ENCODE measurements at regions not wholly inside any gene's neighbourhood (a gene's known extent, or its start where the extent isn't known, plus 50 kb on each side); places are given as distances from the start of the nearest gene placed in this dataset.

GRCh38 chr13:99436686-99437416 is 64.4 kb upstream of the TM9SF2 start:
- intact Hi-C loops (cut with micrococcal nuclease) = loop anchor here (1.0 to 10.0 kb wide), 8 partner anchors 50 to 261 kb away; partner anchors contain the start of genes CLYBL, GPR183 and UBAC2

GRCh38 chr13:99439048-99439447 is 62.2 kb upstream of the TM9SF2 start:
- intact Hi-C loops (cut with micrococcal nuclease) = loop anchor here (5.0 to 10.0 kb wide), 2 partner anchors 134 to 237 kb away; partner anchors contain the start of genes GPR183 and UBAC2

- intact Hi-C loops (cut with micrococcal nuclease) = loop anchor here (5.0 to 10.0 kb wide), 5 partner anchors 87 to 1077 kb away; partner anchors contain the start of genes GPR183 and UBAC2
Observed at GRCh38 chr13:99439850-99440604, 61.2 kb upstream of the TM9SF2 start.

GRCh38 chr13:99442273-99442895 is 58.9 kb upstream of the TM9SF2 start:
- intact Hi-C loops (cut with micrococcal nuclease) = loop anchor here (1.0 to 5.0 kb wide), 5 partner anchors 63 to 1075 kb away; no protein-coding TSS in a partner anchor

GRCh38 chr13:99446242-99446641 is 55.0 kb upstream of the TM9SF2 start:
- intact Hi-C loops (cut with micrococcal nuclease) = no loop called here

GRCh38 chr13:99448546-99448945 is 52.7 kb upstream of the TM9SF2 start:
- intact Hi-C loops (cut with micrococcal nuclease) = no loop called here

- intact Hi-C loops (cut with micrococcal nuclease) = no loop called here
Observed at GRCh38 chr13:99450416-99450815, 50.9 kb upstream of the TM9SF2 start.

All from T-helper 2 cell treated with Interferon-gamma antibody and Interleukin-4, amounts not matched to agents 100 ng/mL and 5 ng/mL, for 36 hours (primary cell).